PC-3 (cell line): ENCODE measurements at regions not wholly inside any gene's neighbourhood (a gene's known extent, or its start where the extent isn't known, plus 50 kb on each side); places are given as distances from the start of the nearest gene placed in this dataset.

Experiments used
- ATAC-seq: fragments of 200-7000 bp; cut with Tn5 transposase; 2 replicates; pipeline ENCODE4 v1.9.1; 2020; ENCODE audit warnings: mild to moderate bottlenecking, moderate library complexity
- BruUV-seq: library from RNA; stranded (reverse); fragments of 400-500 nt; replicated peaks from 2 replicates; lab custom pipeline; 2021; lab: Mats Ljungman, UMichigan
- CTCF ChIA-PET: fragments of 300-600 bp; sonication (Branson Sonifier 250); formaldehyde crosslinking; loops from one replicate; lab custom pipeline; 2022; ENCODE audit warnings: antibody characterized with exemption; lab: Charles Lee
- POLR2A ChIA-PET: fragments of 300-600 bp; sonication (Branson Sonifier 250); formaldehyde crosslinking; loops from one replicate; lab custom pipeline; 2022; ENCODE audit warnings: antibody characterized with exemption; ENCODE audit not compliant: unreplicated experiment; lab: Charles Lee
- DNase-seq: peaks from one replicate; pipeline ENCODE4 v3.0.0-alpha.2; 2015
- H2AFZ ChIP-seq: fragments of 300-600 bp; sonication (generic); 2 replicates; pipeline ENCODE4 v1.6.0; 2016; ENCODE audit warnings: antibody characterized with exemption, low read length
- H3F3A ChIP-seq: fragments of 300-600 bp; sonication (generic); one replicate; pipeline ENCODE4 v1.6.0; 2017; ENCODE audit warnings: antibody characterized with exemption, low read length, control low read depth, mild to moderate bottlenecking; ENCODE audit not compliant: unreplicated experiment
- H3K27ac ChIP-seq: fragments of 300-600 bp; sonication (generic); 2 replicates; pipeline ENCODE4 v1.5.1; 2016; ENCODE audit warnings: mild to moderate bottlenecking, low read length
- H3K27me3 ChIP-seq: fragments of 300-600 bp; sonication (generic); 2 replicates; pipeline ENCODE4 v1.6.1; 2016; ENCODE audit warnings: low read length, mixed read lengths
- H3K36me3 ChIP-seq: fragments of 300-600 bp; sonication (generic); 2 replicates; pipeline ENCODE4 v1.6.1; 2016; ENCODE audit warnings: low read depth, mixed run types, low read length, mixed read lengths
- H3K4me1 ChIP-seq: fragments of 300-600 bp; sonication (generic); 2 replicates; pipeline ENCODE4 v1.5.1; 2016; ENCODE audit warnings: low read length; ENCODE audit not compliant: insufficient read depth
- H3K4me2 ChIP-seq: fragments of 300-600 bp; sonication (generic); 2 replicates; pipeline ENCODE4 v1.6.0; 2016; ENCODE audit warnings: low read length
- H3K4me3 ChIP-seq: fragments of 300-600 bp; sonication (generic); 2 replicates; pipeline ENCODE4 v1.5.1; 2016; ENCODE audit warnings: mild to moderate bottlenecking, low read length, mixed read lengths
- H3K79me2 ChIP-seq: fragments of 300-600 bp; sonication (generic); 2 replicates; pipeline ENCODE4 v1.6.1; 2017; ENCODE audit warnings: low read length, mixed read lengths
- H3K9ac ChIP-seq: fragments of 300-600 bp; sonication (generic); 2 replicates; pipeline ENCODE4 v1.6.0; 2016; ENCODE audit warnings: mild to moderate bottlenecking, low read length
- H3K9me2 ChIP-seq: fragments of 300-600 bp; sonication (generic); replicated peaks from 2 replicates; pipeline ENCODE4 v1.6.1; 2016; ENCODE audit warnings: mixed run types, low read length, mixed read lengths
- H3K9me3 ChIP-seq: fragments of 300-600 bp; sonication (generic); 2 replicates; pipeline ENCODE4 v1.6.1; 2016; ENCODE audit warnings: low read length, mixed read lengths
- H4K20me1 ChIP-seq: fragments of 300-600 bp; sonication (generic); 2 replicates; pipeline ENCODE4 v1.6.1; 2016; ENCODE audit warnings: low read length, mixed read lengths
- CTCF ChIP-seq: fragments of 300-600 bp; sonication (generic); conservative IDR thresholded peaks from 2 replicates; pipeline ENCODE4 v1.5.1; 2017; ENCODE audit warnings: antibody characterized with exemption, low read depth, mild to moderate bottlenecking, low read length
- EZH2 ChIP-seq: fragments of 300-600 bp; sonication (generic); IDR thresholded peaks from one replicate; pipeline ENCODE4 v1.6.1; 2017; ENCODE audit warnings: antibody characterized with exemption, mild to moderate bottlenecking, low read length; ENCODE audit not compliant: unreplicated experiment
- EZH2phosphoT487 ChIP-seq: fragments of 300-600 bp; sonication (generic); IDR thresholded peaks from 2 replicates; pipeline ENCODE4 v1.6.1; 2018; ENCODE audit warnings: mild to moderate bottlenecking, antibody characterized with exemption, low read length, borderline replicate concordance
- intact Hi-C: fragments of 100-400 bp; cut with micrococcal nuclease; formaldehyde crosslinking; loops from 2 replicates; pipeline ENCODE4 v1.9.0; 2023

GRCh38 chr12:93950311-93950710 is 198.1 kb upstream of the PLXNC1 start:
- H3K4me3 ChIP-seq: no peak overlapping the region
- H3K9me2 ChIP-seq: no peaks in the 10 kb centered on the region; the same call in 1 of the 2 replicates
- H3K36me3 ChIP-seq: no peaks in the 10 kb centered on the region
- no peak overlapping the region for H3K27ac ChIP-seq
- no peak overlapping the region for H2AFZ ChIP-seq
- TF ChIP-seq EZH2phosphoT487: no peak
- intact Hi-C loops: no loop called here
- H3F3A ChIP-seq: no peaks in the 10 kb centered on the region
- ChIA-PET POLR2A (no interaction called here), CTCF (no interaction called here)
- DNase-seq (no peak), ATAC-seq (no peak)
- no peaks in the 10 kb centered on the region for H3K79me2 ChIP-seq
- H3K27me3 ChIP-seq: no peaks in the 10 kb centered on the region
- H3K4me1 ChIP-seq: 0 out of 2 replicates have a peak, but pooled peaks cover 7% of the 10 kb centered on the region
- H3K9ac ChIP-seq: no peak overlapping the region
- no TSS peak for BruUV-seq
- H3K9me3 ChIP-seq: no peaks in the 10 kb centered on the region
- H3K4me2 ChIP-seq: no peak overlapping the region
- H4K20me1 ChIP-seq: no peaks in the 10 kb centered on the region

GRCh38 chr12:93954166-93955112 is 193.9 kb upstream of the PLXNC1 start:
- Histone ChIP-seq H3K9ac (no peak overlapping the region), H3K4me1 (peaks cover under 1% of the 10 kb centered on the region; the same call in 1 of the 2 replicates), H3F3A (no peaks in the 10 kb centered on the region), H3K36me3 (no peaks in the 10 kb centered on the region), H3K4me3 (no peak overlapping the region), H3K27ac (no peak overlapping the region), H3K79me2 (no peaks in the 10 kb centered on the region), H3K4me2 (no peak overlapping the region), H2AFZ (no peak overlapping the region), H3K9me2 (no peaks in the 10 kb centered on the region), H3K27me3 (no peaks in the 10 kb centered on the region), H3K9me3 (no peaks in the 10 kb centered on the region), H4K20me1 (no peaks in the 10 kb centered on the region)
- BruUV-seq: no TSS peak
- DNase-seq: no peak
- CTCF ChIA-PET: no interaction called here
- TF ChIP-seq CTCF (no peak), EZH2phosphoT487 (no peak), EZH2 (no peak)
- POLR2A ChIA-PET: no interaction called here
- ATAC-seq: no peak
- intact Hi-C loops: no loop called here

GRCh38 chr12:93956551-93956950 is 191.8 kb upstream of the PLXNC1 start:
- Histone ChIP-seq H3K79me2 (no peaks in the 10 kb centered on the region), H3F3A (no peaks in the 10 kb centered on the region), H3K27ac (no peak overlapping the region), H3K9me2 (no peaks in the 10 kb centered on the region), H3K36me3 (no peaks in the 10 kb centered on the region), H3K4me3 (no peak overlapping the region), H4K20me1 (no peaks in the 10 kb centered on the region), H3K4me1 (peaks cover 7% of the 10 kb centered on the region; the same call in 1 of the 2 replicates), H3K27me3 (no peaks in the 10 kb centered on the region), H3K4me2 (no peak overlapping the region), H3K9ac (no peak overlapping the region), H2AFZ (no peak overlapping the region), H3K9me3 (no peaks in the 10 kb centered on the region)
- POLR2A ChIA-PET: no interaction called here
- CTCF ChIA-PET: no interaction called here
- no TSS peak for BruUV-seq
- TF ChIP-seq CTCF (no peak), EZH2 (no peak), EZH2phosphoT487 (no peak)
- no peak for DNase-seq
- intact Hi-C loops: no loop called here
- no peak for ATAC-seq
